ENCODE measurements at regions not wholly inside any gene's neighbourhood (a gene's known extent, or its start where the extent isn't known, plus 50 kb on each side); places are given as distances from the start of the nearest gene placed in this dataset.

GRCh38 chr20:50271612-50272011 lies 81.0 kb downstream of the CEBPB start:
- DNase-seq (ENCODE audit: low read depth), result no peak
- no peak overlapping the region for H3K4me3 ChIP-seq (ENCODE audit: low read depth, low read length)
- TF ChIP-seq MAX (IDR thresholded peaks at IDR 0.05; ENCODE audit: low read depth, low read length), result no peak
- no peak for TF ChIP-seq POLR2A (IDR thresholded peaks at IDR 0.05; ENCODE audit: extremely low read depth, insufficient read length)
- TF ChIP-seq MYC (IDR thresholded peaks at IDR 0.05; ENCODE audit: low read depth, low read length), result no peak
- TF ChIP-seq CTCF (IDR thresholded peaks at IDR 0.05; ENCODE audit: low read depth, low read length), result no peak

GRCh38 chr20:50272030-50272723 lies 81.5 kb downstream of the CEBPB start:
- TF ChIP-seq POLR2A (IDR thresholded peaks at IDR 0.05; ENCODE audit: extremely low read depth, insufficient read length), result no peak
- no peak for TF ChIP-seq MYC (IDR thresholded peaks at IDR 0.05; ENCODE audit: low read depth, low read length)
- TF ChIP-seq CTCF (IDR thresholded peaks at IDR 0.05; ENCODE audit: low read depth, low read length), result no peak
- TF ChIP-seq MAX (IDR thresholded peaks at IDR 0.05; ENCODE audit: low read depth, low read length), result no peak
- no peak overlapping the region for H3K4me3 ChIP-seq (ENCODE audit: low read depth, low read length)
- DNase-seq (ENCODE audit: low read depth), result peak; percentile 63

- no peak for DNase-seq (ENCODE audit: low read depth)
- TF ChIP-seq POLR2A (IDR thresholded peaks at IDR 0.05; ENCODE audit: extremely low read depth, insufficient read length), result no peak
- TF ChIP-seq MYC (IDR thresholded peaks at IDR 0.05; ENCODE audit: low read depth, low read length), result no peak
- TF ChIP-seq CTCF (IDR thresholded peaks at IDR 0.05; ENCODE audit: low read depth, low read length), result no peak
- no peak for TF ChIP-seq MAX (IDR thresholded peaks at IDR 0.05; ENCODE audit: low read depth, low read length)
- no peak overlapping the region for H3K4me3 ChIP-seq (ENCODE audit: low read depth, low read length)
Measured at GRCh38 chr20:50272724-50273446, 82.3 kb downstream of the CEBPB start.

- TF ChIP-seq CTCF (IDR thresholded peaks at IDR 0.05; ENCODE audit: low read depth, low read length) (no peak), POLR2A (IDR thresholded peaks at IDR 0.05; ENCODE audit: extremely low read depth, insufficient read length) (no peak), MAX (IDR thresholded peaks at IDR 0.05; ENCODE audit: low read depth, low read length) (no peak), MYC (IDR thresholded peaks at IDR 0.05; ENCODE audit: low read depth, low read length) (no peak)
- no peak for DNase-seq (ENCODE audit: low read depth)
- H3K4me3 ChIP-seq (ENCODE audit: low read depth, low read length), result no peak overlapping the region
Measured at GRCh38 chr20:50273601-50274491, 83.2 kb downstream of the CEBPB start.

- no peak overlapping the region for H3K4me3 ChIP-seq (ENCODE audit: low read depth, low read length)
- DNase-seq (ENCODE audit: low read depth), result peak; percentile 92
- TF ChIP-seq CTCF (IDR thresholded peaks at IDR 0.05; ENCODE audit: low read depth, low read length) (no peak), MAX (IDR thresholded peaks at IDR 0.05; ENCODE audit: low read depth, low read length) (peak; percentile 80), MYC (IDR thresholded peaks at IDR 0.05; ENCODE audit: low read depth, low read length) (peak; percentile 59), POLR2A (IDR thresholded peaks at IDR 0.05; ENCODE audit: extremely low read depth, insufficient read length) (no peak)
Measured at GRCh38 chr20:50274570-50275430, 84.2 kb downstream of the CEBPB start.

Measured in NB4 (cell line).